Right cardiac atrium (tissue), 5 donors: ENCODE measurements at regions not wholly inside any gene's neighbourhood (a gene's known extent, or its start where the extent isn't known, plus 50 kb on each side); places are given as distances from the start of the nearest gene placed in this dataset.

Source experiments
- ATAC-seq, 2 donors: fragments of 200-7000 bp; cut with Tn5 transposase; one replicate each; pipeline versions ENCODE4 v1.8.0 to v1.9.1; 2020; ENCODE audit warnings: moderate library complexity in 2 of 2, mild to moderate bottlenecking in 1 of 2
- DNase-seq, 3 donors: peaks; one replicate each; pipeline ENCODE4 v3.0.0-alpha.2; 2020
- H3K27ac ChIP-seq: one replicate; pipeline ENCODE4 v1.5.1; 2013; ENCODE audit warnings: mild to moderate bottlenecking, low read length, control low read depth, moderate library complexity
- H3K27me3 ChIP-seq: one replicate; pipeline ENCODE4 v1.6.1; 2013; ENCODE audit not compliant: control insufficient read depth, insufficient read depth
- H3K4me1 ChIP-seq: one replicate; pipeline ENCODE4 v1.6.1; 2013; ENCODE audit warnings: low read length; ENCODE audit not compliant: control insufficient read depth, insufficient read depth
- H3K4me3 ChIP-seq: one replicate; pipeline ENCODE4 v1.5.1; 2013; ENCODE audit warnings: low read length, control low read depth
- H3K9me3 ChIP-seq: one replicate; pipeline ENCODE4 v1.6.1; 2013; ENCODE audit warnings: low read length; ENCODE audit not compliant: control insufficient read depth
- WGBS: extraction: QIAGEN DNeasy Blood & Tissue Kit; methylation state at CpG from one replicate; pipeline ENCODE4 v1.1.7; 2013; 5-methylcytosine and 5-hydroxymethylcytosine counted together
- intact Hi-C, 4 donors: fragments of 100-400 bp; cut with DNase I; formaldehyde crosslinking; loops; one replicate each; pipeline versions ENCODE4 v1.11.0 to v1.14.0; 2022 to 2023
- donor health status: healthy with polysubstance abuse.
- donor health status: DM: no; HTN: yes; CAD: no.
- donor health status: DM: no; HTN: no; CAD: no.
- donor health status: DM: no; HTN: yes; CAD: no; lungs with severe emphysema.
- donor health status: DM: yes; HTN: yes; CAD: no.

- ATAC-seq (no peak), DNase-seq (no peak)
- H3K4me3 ChIP-seq, result no peak overlapping the region
- intact Hi-C loops, result no loop called here
- H3K4me1 ChIP-seq, result no peaks in the 10 kb centered on the region
- no peaks in the 10 kb centered on the region for H3K9me3 ChIP-seq
- no peaks in the 10 kb centered on the region for H3K27me3 ChIP-seq
- H3K27ac ChIP-seq, result no peak overlapping the region
Observed at GRCh38 chr2:65921116-65921515, 488.7 kb upstream of the SPRED2 start.

DNA sequence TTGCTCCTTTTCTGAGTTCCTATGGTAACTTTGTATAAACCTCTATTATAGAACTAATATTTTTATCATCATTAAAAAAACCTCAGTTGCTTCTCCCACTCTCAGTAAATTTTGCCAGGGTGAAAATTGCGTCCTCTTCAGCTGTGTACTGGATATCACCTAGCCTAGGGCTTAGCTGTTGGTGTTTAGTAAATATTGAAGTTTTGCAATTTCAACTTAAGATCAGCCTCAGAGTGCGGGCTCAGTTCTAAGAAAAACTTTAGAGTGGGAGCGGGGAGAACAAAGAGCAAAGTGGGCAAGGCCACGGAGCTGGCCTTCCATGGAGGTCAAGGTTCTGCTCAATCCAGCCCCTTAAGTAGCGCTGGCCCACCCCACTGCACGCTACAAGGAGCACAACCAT is 488.3 kb upstream of the SPRED2 start:
- ATAC-seq (no peak), DNase-seq (no peak)
- no peaks in the 10 kb centered on the region for H3K9me3 ChIP-seq
- no peak overlapping the region for H3K4me3 ChIP-seq
- intact Hi-C loops, result no loop called here
- 92% methylated on average over 6 of the region's 6 CpGs for WGBS
- H3K27me3 ChIP-seq, result no peaks in the 10 kb centered on the region
- no peak overlapping the region for H3K27ac ChIP-seq
- no peaks in the 10 kb centered on the region for H3K4me1 ChIP-seq

- WGBS, result 62% methylated on average over 7 of the region's 7 CpGs
Observed at GRCh38 chr2:65919550-65920188, 487.3 kb upstream of the SPRED2 start.

GRCh38 chr2:65918760-65919187 is 486.4 kb upstream of the SPRED2 start:
- Histone ChIP-seq H3K9me3 (no peaks in the 10 kb centered on the region), H3K4me1 (no peaks in the 10 kb centered on the region), H3K4me3 (no peak overlapping the region), H3K27me3 (no peaks in the 10 kb centered on the region), H3K27ac (no peak overlapping the region)
- 64% methylated on average over 3 of the region's 3 CpGs for WGBS
- intact Hi-C loops, result no loop called here
- ATAC-seq (no peak), DNase-seq (no peak)

More at GRCh38 chr2:65919550-65920188, 487.3 kb upstream of the SPRED2 start:
- ATAC-seq (no peak), DNase-seq (no peak)
- H3K4me1 ChIP-seq, result no peaks in the 10 kb centered on the region
- H3K27ac ChIP-seq, result no peak overlapping the region
- no peaks in the 10 kb centered on the region for H3K9me3 ChIP-seq
- no peaks in the 10 kb centered on the region for H3K27me3 ChIP-seq
- no peak overlapping the region for H3K4me3 ChIP-seq
- intact Hi-C loops, result no loop called here

- no peaks in the 10 kb centered on the region for H3K9me3 ChIP-seq
- no peak for ATAC-seq
- no peaks in the 10 kb centered on the region for H3K27me3 ChIP-seq
- WGBS, result 68% methylated on average over 2 of the region's 2 CpGs
- no peak overlapping the region for H3K4me3 ChIP-seq
- no peak overlapping the region for H3K27ac ChIP-seq
- H3K4me1 ChIP-seq, result no peaks in the 10 kb centered on the region
- intact Hi-C loops, result no loop called here
- no peak for DNase-seq
Observed at GRCh38 chr2:65917986-65918385, 485.6 kb upstream of the SPRED2 start.

- 92% methylated on average over 2 of the region's 2 CpGs for WGBS
- no peak overlapping the region for H3K4me3 ChIP-seq
Observed at GRCh38 chr2:65916785-65917295, 484.4 kb upstream of the SPRED2 start.

GRCh38 chr2:65916177-65916576 is 483.8 kb upstream of the SPRED2 start:
- no peak overlapping the region for H3K27ac ChIP-seq
- H3K4me3 ChIP-seq, result no peak overlapping the region
- ATAC-seq (no peak), DNase-seq (no peak)
- no peaks in the 10 kb centered on the region for H3K9me3 ChIP-seq
- no peaks in the 10 kb centered on the region for H3K4me1 ChIP-seq
- intact Hi-C loops, result no loop called here
- H3K27me3 ChIP-seq, result no peaks in the 10 kb centered on the region

More at GRCh38 chr2:65916785-65917295, 484.4 kb upstream of the SPRED2 start:
- no peaks in the 10 kb centered on the region for H3K27me3 ChIP-seq
- DNase-seq (no peak), ATAC-seq (no peak)
- no peaks in the 10 kb centered on the region for H3K4me1 ChIP-seq
- intact Hi-C loops, result no loop called here
- H3K9me3 ChIP-seq, result no peaks in the 10 kb centered on the region
- no peak overlapping the region for H3K27ac ChIP-seq

GRCh38 chr2:65915273-65915672 is 482.9 kb upstream of the SPRED2 start:
- H3K4me3 ChIP-seq, result no peak overlapping the region
- WGBS, result 74% methylated on average over 3 of the region's 3 CpGs

GRCh38 chr2:65914244-65914786 is 481.9 kb upstream of the SPRED2 start:
- ATAC-seq (no peak), DNase-seq (no peak)
- intact Hi-C loops, result no loop called here
- Histone ChIP-seq H3K27ac (no peak overlapping the region), H3K27me3 (no peaks in the 10 kb centered on the region), H3K9me3 (no peaks in the 10 kb centered on the region), H3K4me3 (no peak overlapping the region), H3K4me1 (no peaks in the 10 kb centered on the region)
- WGBS, result 82% methylated on average over 7 of the region's 7 CpGs

More at GRCh38 chr2:65915273-65915672, 482.9 kb upstream of the SPRED2 start:
- no peak for DNase-seq
- H3K9me3 ChIP-seq, result no peaks in the 10 kb centered on the region
- intact Hi-C loops, result no loop called here
- no peak for ATAC-seq
- no peaks in the 10 kb centered on the region for H3K27me3 ChIP-seq
- H3K27ac ChIP-seq, result no peak overlapping the region
- H3K4me1 ChIP-seq, result no peaks in the 10 kb centered on the region

- 71% methylated on average over 9 of the region's 9 CpGs for WGBS
- Histone ChIP-seq H3K9me3 (no peaks in the 10 kb centered on the region), H3K27me3 (no peaks in the 10 kb centered on the region), H3K4me3 (no peak overlapping the region), H3K4me1 (no peaks in the 10 kb centered on the region), H3K27ac (no peak overlapping the region)
- no peak for DNase-seq
- intact Hi-C loops, result no loop called here
- no peak for ATAC-seq
Observed at GRCh38 chr2:65913813-65914212, 481.4 kb upstream of the SPRED2 start.

DNA sequence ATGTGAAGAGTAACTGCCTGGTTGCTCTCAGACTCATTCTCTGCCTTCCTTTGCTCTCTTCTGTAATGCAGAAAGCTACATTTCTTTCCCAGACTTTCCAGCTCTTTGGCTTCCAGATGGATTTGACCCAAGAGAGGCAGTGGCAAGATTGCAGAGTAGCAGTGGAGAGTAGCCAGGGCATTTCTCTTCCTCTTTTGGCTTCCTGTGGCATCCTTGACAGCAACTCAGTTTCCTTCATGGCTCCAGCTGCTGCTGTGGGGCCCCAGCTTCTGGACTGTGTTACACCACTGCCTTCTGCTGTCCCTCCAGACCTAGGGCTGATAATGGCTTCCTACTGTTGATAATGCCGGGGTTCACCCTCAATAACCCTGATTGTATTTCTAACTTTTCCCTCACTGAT is 469.4 kb upstream of the SPRED2 start:
- Histone ChIP-seq H3K27me3 (no peaks in the 10 kb centered on the region), H3K27ac (no peak overlapping the region), H3K9me3 (no peaks in the 10 kb centered on the region), H3K4me3 (no peak overlapping the region), H3K4me1 (no peaks in the 10 kb centered on the region)
- WGBS, result 5% methylated on average over 1 of the region's 1 CpG
- peak; percentile 59 to 88 for ATAC-seq
- DNase-seq, result peak; percentile 16 to 74 (median 66)
- intact Hi-C loops, result no loop called here
